GM23338 (cell line): ENCODE measurements at regions not wholly inside any gene's neighbourhood (a gene's known extent, or its start where the extent isn't known, plus 50 kb on each side); places are given as distances from the start of the nearest gene placed in this dataset.

ENCODE experiments used
- ATAC-seq: fragments of 200-7000 bp; cut with Tn5 transposase; 3 replicates; pipeline ENCODE4 v1.9.1; 2020
- DNase-seq: peaks from one replicate; pipeline ENCODE4 v3.0.0-alpha.2; 2015; ENCODE audit warnings: low spot score
- H2AFZ ChIP-seq: fragments of 200-600 bp; sonication (generic); 2 replicates; pipeline ENCODE4 v1.8.0; 2016; ENCODE audit warnings: antibody characterized with exemption, mild to moderate bottlenecking, moderate library complexity
- H3F3A ChIP-seq: fragments of 200-600 bp; sonication (generic); replicated peaks from 2 replicates; pipeline ENCODE4 v1.8.0; 2017; ENCODE audit warnings: antibody characterized with exemption, mixed run types, low read depth
- H3K27ac ChIP-seq: fragments of 200-600 bp; sonication (generic); 2 replicates; pipeline ENCODE4 v1.6.1; 2016; ENCODE audit warnings: low read depth
- H3K27me3 ChIP-seq: fragments of 200-600 bp; sonication (generic); 2 replicates; pipeline ENCODE4 v1.8.0; 2016; ENCODE audit warnings: mild to moderate bottlenecking, mixed run types, moderate library complexity; ENCODE audit not compliant: insufficient read depth
- H3K36me3 ChIP-seq: fragments of 200-600 bp; sonication (generic); 2 replicates; pipeline ENCODE4 v1.8.0; 2016; ENCODE audit warnings: mild to moderate bottlenecking; ENCODE audit not compliant: insufficient read depth
- H3K4me1 ChIP-seq: fragments of 200-600 bp; sonication (generic); 2 replicates; pipeline ENCODE4 v1.8.0; 2016; ENCODE audit warnings: mild to moderate bottlenecking, moderate library complexity; ENCODE audit not compliant: insufficient read depth
- H3K4me2 ChIP-seq: fragments of 200-600 bp; sonication (generic); 2 replicates; pipeline ENCODE4 v1.7.1; 2017; ENCODE audit warnings: mixed run types
- H3K4me3 ChIP-seq: fragments of 200-600 bp; sonication (generic); 2 replicates; pipeline ENCODE4 v1.6.1; 2016; ENCODE audit warnings: mixed run types
- H3K79me2 ChIP-seq: fragments of 200-600 bp; sonication (generic); replicated peaks from 2 replicates; pipeline ENCODE4 v1.8.0; 2017; ENCODE audit warnings: mild to moderate bottlenecking; ENCODE audit not compliant: insufficient read depth
- H3K9me2 ChIP-seq: fragments of 200-600 bp; sonication (generic); 2 replicates; pipeline ENCODE4 v1.8.0; 2017; ENCODE audit not compliant: insufficient read depth
- H4K20me1 ChIP-seq: fragments of 200-600 bp; sonication (generic); replicated peaks from 2 replicates; pipeline ENCODE4 v1.8.0; 2017; ENCODE audit warnings: mild to moderate bottlenecking; ENCODE audit not compliant: insufficient read depth
- H3K27ac Mint-ChIP-seq: 2 replicates; pipeline ENCODE4 v1.8.0; 2020; ENCODE audit warnings: inconsistent platforms, mild to moderate bottlenecking, moderate library complexity, mixed read lengths
- H3K27me3 Mint-ChIP-seq: 3 replicates; pipeline ENCODE4 v1.8.0; 2022; ENCODE audit warnings: low read depth, mild to moderate bottlenecking, moderate library complexity, mixed read lengths, inconsistent platforms; ENCODE audit not compliant: insufficient read depth, poor library complexity
- H3K36me3 Mint-ChIP-seq: 3 replicates; pipeline ENCODE4 v1.8.0; 2021; ENCODE audit warnings: low read depth, mild to moderate bottlenecking, inconsistent platforms, moderate library complexity, mixed read lengths
- H3K4me1 Mint-ChIP-seq: 3 replicates; pipeline ENCODE4 v1.8.0; 2020; ENCODE audit warnings: mild to moderate bottlenecking, inconsistent platforms, mixed read lengths
- H3K4me3 Mint-ChIP-seq: 3 replicates; pipeline ENCODE4 v1.8.0; 2021; ENCODE audit warnings: moderate library complexity, mild to moderate bottlenecking, inconsistent platforms, mixed read lengths
- H3K9me3 Mint-ChIP-seq: 3 replicates; pipeline ENCODE4 v1.8.0; 2020; ENCODE audit warnings: moderate library complexity, mild to moderate bottlenecking, inconsistent platforms, mixed read lengths
- CREB1 ChIP-seq: fragments of 250-450 bp; sonication (Bioruptor Pico); IDR thresholded peaks from 2 replicates; pipeline ENCODE4 v1.5.0; 2020; ENCODE audit warnings: low read depth, mild to moderate bottlenecking, moderate library complexity
- ETS1 ChIP-seq: IDR thresholded peaks from 2 replicates; pipeline ENCODE4 v1.6.1; 2016; ENCODE audit warnings: antibody characterized with exemption
- EZH2 ChIP-seq: fragments of 200-600 bp; sonication (generic); IDR thresholded peaks from one replicate; pipeline ENCODE4 v1.8.0; 2017; ENCODE audit warnings: antibody characterized with exemption, mild to moderate bottlenecking, low read depth; ENCODE audit not compliant: unreplicated experiment
- EZH2phosphoT487 ChIP-seq: fragments of 200-600 bp; sonication (generic); IDR thresholded peaks from one replicate; pipeline ENCODE4 v1.8.1; 2018; ENCODE audit warnings: antibody characterized with exemption; ENCODE audit not compliant: unreplicated experiment
- JUNB ChIP-seq: IDR thresholded peaks from one replicate; pipeline ENCODE4 v1.6.1; 2016; ENCODE audit warnings: antibody characterized with exemption; ENCODE audit not compliant: unreplicated experiment
- NANOG ChIP-seq: IDR thresholded peaks from 2 replicates; pipeline ENCODE4 v1.6.1; 2016; ENCODE audit warnings: antibody characterized with exemption, borderline replicate concordance
- POLR2AphosphoS5 ChIP-seq: IDR thresholded peaks from 2 replicates; pipeline ENCODE4 v1.6.1; 2016; ENCODE audit warnings: antibody characterized with exemption, low read depth
- STAT1 ChIP-seq: IDR thresholded peaks from one replicate; pipeline ENCODE4 v1.6.1; 2016; ENCODE audit warnings: antibody characterized with exemption; ENCODE audit not compliant: unreplicated experiment
- ZNF114 ChIP-seq: fragments of 250-450 bp; sonication (Bioruptor Pico); IDR thresholded peaks from 2 replicates; pipeline ENCODE4 v1.5.0; 2020; ENCODE audit warnings: mild to moderate bottlenecking, moderate library complexity
- ZNF331 ChIP-seq: fragments of 250-450 bp; sonication (Bioruptor Pico); IDR thresholded peaks from 2 replicates; pipeline ENCODE4 v1.5.0; 2020; ENCODE audit warnings: low read depth, mild to moderate bottlenecking, moderate library complexity
- ZNF462 ChIP-seq: fragments of 250-450 bp; sonication (Bioruptor Pico); IDR thresholded peaks from 2 replicates; pipeline ENCODE4 v1.5.0; 2020; ENCODE audit warnings: mild to moderate bottlenecking, moderate library complexity
- TF ChIP-seq, protein P1 (sequence below): IDR thresholded peaks from one replicate; pipeline ENCODE4 v1.6.1; 2018; ENCODE audit warnings: antibody characterized with exemption; ENCODE audit not compliant: unreplicated experiment
- TF ChIP-seq, protein P2 (sequence below), 2 experiments: fragments of 200-600 bp in 1 of 2; sonication (generic) in 1 of 2; conservative IDR thresholded peaks; 2 replicates each; pipeline versions ENCODE4 v1.5.1 to v1.6.1; 2016 to 2017; ENCODE audit warnings: antibody characterized with exemption in 2 of 2, low read depth in 2 of 2, mild to moderate bottlenecking in 2 of 2, moderate library complexity in 1 of 2

GRCh38 chr16:82384017-82384416, 214.0 kb upstream of the MPHOSPH6 start:
- H3K4me2 ChIP-seq = no peak overlapping the region
- H3K27ac ChIP-seq = no peak overlapping the region
- H3K9me3 Mint-ChIP-seq = no peaks in the 10 kb centered on the region
- no peak overlapping the region for H3K27ac Mint-ChIP-seq
- no peak overlapping the region for H3K4me3 Mint-ChIP-seq
- peaks cover 11% of the 10 kb centered on the region; the same call in 2 of the 3 replicates for H3K4me1 Mint-ChIP-seq
- H3F3A ChIP-seq = no peaks in the 10 kb centered on the region
- H3K4me3 ChIP-seq = no peak overlapping the region
- no peak overlapping the region for H2AFZ ChIP-seq
- no peaks in the 10 kb centered on the region for H3K9me2 ChIP-seq
- no peaks in the 10 kb centered on the region for H3K79me2 ChIP-seq
- H4K20me1 ChIP-seq = no peaks in the 10 kb centered on the region
- TF ChIP-seq, protein P1, sequence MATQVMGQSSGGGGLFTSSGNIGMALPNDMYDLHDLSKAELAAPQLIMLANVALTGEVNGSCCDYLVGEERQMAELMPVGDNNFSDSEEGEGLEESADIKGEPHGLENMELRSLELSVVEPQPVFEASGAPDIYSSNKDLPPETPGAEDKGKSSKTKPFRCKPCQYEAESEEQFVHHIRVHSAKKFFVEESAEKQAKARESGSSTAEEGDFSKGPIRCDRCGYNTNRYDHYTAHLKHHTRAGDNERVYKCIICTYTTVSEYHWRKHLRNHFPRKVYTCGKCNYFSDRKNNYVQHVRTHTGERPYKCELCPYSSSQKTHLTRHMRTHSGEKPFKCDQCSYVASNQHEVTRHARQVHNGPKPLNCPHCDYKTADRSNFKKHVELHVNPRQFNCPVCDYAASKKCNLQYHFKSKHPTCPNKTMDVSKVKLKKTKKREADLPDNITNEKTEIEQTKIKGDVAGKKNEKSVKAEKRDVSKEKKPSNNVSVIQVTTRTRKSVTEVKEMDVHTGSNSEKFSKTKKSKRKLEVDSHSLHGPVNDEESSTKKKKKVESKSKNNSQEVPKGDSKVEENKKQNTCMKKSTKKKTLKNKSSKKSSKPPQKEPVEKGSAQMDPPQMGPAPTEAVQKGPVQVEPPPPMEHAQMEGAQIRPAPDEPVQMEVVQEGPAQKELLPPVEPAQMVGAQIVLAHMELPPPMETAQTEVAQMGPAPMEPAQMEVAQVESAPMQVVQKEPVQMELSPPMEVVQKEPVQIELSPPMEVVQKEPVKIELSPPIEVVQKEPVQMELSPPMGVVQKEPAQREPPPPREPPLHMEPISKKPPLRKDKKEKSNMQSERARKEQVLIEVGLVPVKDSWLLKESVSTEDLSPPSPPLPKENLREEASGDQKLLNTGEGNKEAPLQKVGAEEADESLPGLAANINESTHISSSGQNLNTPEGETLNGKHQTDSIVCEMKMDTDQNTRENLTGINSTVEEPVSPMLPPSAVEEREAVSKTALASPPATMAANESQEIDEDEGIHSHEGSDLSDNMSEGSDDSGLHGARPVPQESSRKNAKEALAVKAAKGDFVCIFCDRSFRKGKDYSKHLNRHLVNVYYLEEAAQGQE = no peak
- TF ChIP-seq EZH2 (no peak), JUNB (no peak), NANOG (no peak), POLR2AphosphoS5 (no peak), ZNF114 (no peak), ZNF331 (CRISPR knock-in tag) (no peak), STAT1 (no peak), EZH2phosphoT487 (no peak), ZNF462 (CRISPR knock-in tag) (no peak), ETS1 (no peak), CREB1 (CRISPR knock-in tag) (no peak)
- TF ChIP-seq, protein P2, sequence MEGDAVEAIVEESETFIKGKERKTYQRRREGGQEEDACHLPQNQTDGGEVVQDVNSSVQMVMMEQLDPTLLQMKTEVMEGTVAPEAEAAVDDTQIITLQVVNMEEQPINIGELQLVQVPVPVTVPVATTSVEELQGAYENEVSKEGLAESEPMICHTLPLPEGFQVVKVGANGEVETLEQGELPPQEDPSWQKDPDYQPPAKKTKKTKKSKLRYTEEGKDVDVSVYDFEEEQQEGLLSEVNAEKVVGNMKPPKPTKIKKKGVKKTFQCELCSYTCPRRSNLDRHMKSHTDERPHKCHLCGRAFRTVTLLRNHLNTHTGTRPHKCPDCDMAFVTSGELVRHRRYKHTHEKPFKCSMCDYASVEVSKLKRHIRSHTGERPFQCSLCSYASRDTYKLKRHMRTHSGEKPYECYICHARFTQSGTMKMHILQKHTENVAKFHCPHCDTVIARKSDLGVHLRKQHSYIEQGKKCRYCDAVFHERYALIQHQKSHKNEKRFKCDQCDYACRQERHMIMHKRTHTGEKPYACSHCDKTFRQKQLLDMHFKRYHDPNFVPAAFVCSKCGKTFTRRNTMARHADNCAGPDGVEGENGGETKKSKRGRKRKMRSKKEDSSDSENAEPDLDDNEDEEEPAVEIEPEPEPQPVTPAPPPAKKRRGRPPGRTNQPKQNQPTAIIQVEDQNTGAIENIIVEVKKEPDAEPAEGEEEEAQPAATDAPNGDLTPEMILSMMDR (conservative IDR thresholded peaks at IDR 0.05; ENCODE audit: low read depth in 2 of 2) = no peak
- DNase-seq (no peak), ATAC-seq (no peak)
- H3K36me3 ChIP-seq = no peaks in the 10 kb centered on the region
- no peaks in the 10 kb centered on the region for H3K36me3 Mint-ChIP-seq
- no peaks in the 10 kb centered on the region for H3K4me1 ChIP-seq
- H3K27me3 ChIP-seq = no peaks in the 10 kb centered on the region
- H3K27me3 Mint-ChIP-seq = peaks cover 2% of the 10 kb centered on the region
